Retinal pigment epithelial cell (primary cell): ENCODE measurements at regions not wholly inside any gene's neighbourhood (a gene's known extent, or its start where the extent isn't known, plus 50 kb on each side); places are given as distances from the start of the nearest gene placed in this dataset.

ENCODE experiments used
- DNase-seq: peaks from one replicate; pipeline ENCODE4 v3.0.0-alpha.2; 2010; ENCODE audit warnings: low read depth
- H3K4me3 ChIP-seq: 2 replicates; pipeline ENCODE4 v1.5.1; 2011; ENCODE audit warnings: mild to moderate bottlenecking, low read length, control low read depth, moderate library complexity
- CTCF ChIP-seq: conservative IDR thresholded peaks from 2 replicates; pipeline ENCODE4 v1.5.1; 2011; ENCODE audit warnings: low read depth, low read length, control low read depth, inconsistent platforms

GRCh38 chr21:41603476-41603875 lies 95.5 kb upstream of the TMPRSS2 start:
- no peak overlapping the region for H3K4me3 ChIP-seq
- DNase-seq = no peak

GRCh38 chr21:41602531-41602930 lies 94.6 kb upstream of the TMPRSS2 start:
- no peak overlapping the region for H3K4me3 ChIP-seq
- no peak for TF ChIP-seq CTCF
- DNase-seq = no peak

More at GRCh38 chr21:41603476-41603875, 95.5 kb upstream of the TMPRSS2 start:
- TF ChIP-seq CTCF = no peak

- no peak for DNase-seq
- no peak for TF ChIP-seq CTCF
- no peak overlapping the region for H3K4me3 ChIP-seq
Observed at GRCh38 chr21:41601573-41602368, 93.8 kb upstream of the TMPRSS2 start.

DNA sequence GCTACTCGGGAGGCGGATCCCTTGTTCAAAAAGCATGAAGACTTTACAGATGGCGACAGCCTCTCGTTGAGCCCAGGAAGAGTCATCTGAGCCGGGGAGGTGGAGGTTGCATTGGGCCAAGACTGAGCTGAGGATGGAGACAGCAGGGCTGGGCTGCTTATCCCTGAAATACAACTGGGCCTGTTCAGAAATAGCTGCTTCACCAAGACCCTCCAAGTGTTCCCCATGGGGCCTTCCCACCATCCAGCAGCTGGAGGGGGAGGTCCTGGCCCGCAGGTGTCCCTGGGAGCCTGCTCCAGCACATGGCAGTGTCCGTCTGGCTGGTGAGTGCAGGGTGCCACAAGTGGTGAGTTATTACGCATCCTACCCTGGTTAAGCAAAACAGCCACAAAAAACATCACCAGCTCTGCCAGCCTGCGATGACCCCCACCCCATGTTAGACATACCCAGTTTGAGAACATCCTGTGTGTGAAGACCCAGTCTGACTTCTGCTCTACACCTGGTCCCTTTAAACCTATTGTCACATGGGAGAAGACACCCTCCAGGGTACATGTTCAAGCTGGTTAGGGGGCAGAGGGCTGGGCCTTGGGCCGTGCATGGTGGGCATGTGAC lies 93.1 kb upstream of the TMPRSS2 start:
- TF ChIP-seq CTCF = no peak
- H3K4me3 ChIP-seq = no peak overlapping the region
- DNase-seq = no peak

DNA sequence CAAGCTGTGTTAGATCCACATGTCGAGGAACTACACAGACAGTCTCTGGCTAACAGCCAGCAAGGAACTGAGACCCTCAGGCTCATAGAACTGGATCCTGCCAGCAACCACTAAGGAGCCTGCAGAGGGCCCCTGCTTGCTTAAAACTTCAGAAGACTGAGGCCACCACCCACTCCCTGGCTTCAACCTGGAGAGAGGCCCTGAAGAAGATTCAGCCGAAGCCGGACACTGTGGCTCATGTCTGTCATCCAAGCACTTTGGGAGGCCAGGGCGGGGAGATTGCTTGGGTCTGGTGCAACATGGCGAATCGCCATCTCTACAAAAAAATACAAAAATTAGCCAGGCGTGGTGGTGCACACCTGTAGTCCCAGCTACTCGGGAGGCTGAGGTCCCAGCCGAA lies 92.6 kb upstream of the TMPRSS2 start:
- no peak for TF ChIP-seq CTCF
- H3K4me3 ChIP-seq = no peak overlapping the region
- DNase-seq = no peak

- no peak for TF ChIP-seq CTCF
- no peak overlapping the region for H3K4me3 ChIP-seq
- DNase-seq = no peak
Observed at GRCh38 chr21:41600116-41600515, 92.2 kb upstream of the TMPRSS2 start.
